SK-N-MC (cell line): ENCODE measurements at regions not wholly inside any gene's neighbourhood (a gene's known extent, or its start where the extent isn't known, plus 50 kb on each side); places are given as distances from the start of the nearest gene placed in this dataset.
A peak's percentile ranks its signal among the peaks of the same experiment; 100 is the strongest.

ENCODE experiments used
- DNase-seq: peaks from one replicate; pipeline ENCODE4 v3.0.0-alpha.2; 2011; ENCODE audit warnings: low read depth, low spot score
- H3K27ac ChIP-seq: fragments of 200-600 bp; sonication (generic); 2 replicates; pipeline ENCODE4 v1.5.1; 2016; ENCODE audit warnings: mixed run types
- H3K36me3 ChIP-seq: fragments of 200-600 bp; sonication (generic); 2 replicates; pipeline ENCODE4 v1.6.1; 2017; ENCODE audit warnings: antibody characterized with exemption, low read length, mixed read lengths; ENCODE audit not compliant: insufficient read depth
- H3K4me3 ChIP-seq: fragments of 200-600 bp; sonication (generic); 2 replicates; pipeline ENCODE4 v1.5.1; 2016
- H3K9ac ChIP-seq: fragments of 200-600 bp; sonication (generic); 2 replicates; pipeline ENCODE4 v1.8.0; 2017; ENCODE audit warnings: mixed run types, mixed read lengths; ENCODE audit not compliant: insufficient read length
- H3K9me3 ChIP-seq: fragments of 200-600 bp; sonication (generic); 2 replicates; pipeline ENCODE4 v1.6.1; 2017; ENCODE audit warnings: low read depth, mild to moderate bottlenecking, antibody characterized with exemption, low read length, moderate library complexity, mixed read lengths
- EZH2 ChIP-seq: fragments of 200-600 bp; sonication (generic); IDR thresholded peaks from one replicate; pipeline ENCODE4 v1.6.1; 2017; ENCODE audit warnings: antibody characterized with exemption
- FOXP2 ChIP-seq: optimal IDR thresholded peaks from 2 replicates; pipeline ENCODE3; 2011; ENCODE audit warnings: mild to moderate bottlenecking, moderate library complexity; ENCODE audit not compliant: insufficient read depth; ENCODE audit errors: extremely low read length, control extremely low read depth
- POLR2AphosphoS5 ChIP-seq: IDR thresholded peaks from 2 replicates; pipeline ENCODE4 v1.6.1; 2012; ENCODE audit warnings: mild to moderate bottlenecking, low read depth, low read length, borderline replicate concordance

- no peaks in the 10 kb centered on the region for H3K9me3 ChIP-seq
- no peak for TF ChIP-seq EZH2
- no peak for TF ChIP-seq POLR2AphosphoS5
- no peak for TF ChIP-seq FOXP2
- H3K4me3 ChIP-seq = no peak overlapping the region
- no peak overlapping the region for H3K27ac ChIP-seq
- no peak for DNase-seq
- no peak overlapping the region for H3K9ac ChIP-seq
- no peaks in the 10 kb centered on the region for H3K36me3 ChIP-seq
Measured at GRCh38 chr7:22550514-22551030, 50.6 kb upstream of the STEAP1B start.

- Histone ChIP-seq H3K27ac (no peak overlapping the region), H3K9me3 (no peaks in the 10 kb centered on the region), H3K36me3 (no peaks in the 10 kb centered on the region), H3K9ac (no peak overlapping the region), H3K4me3 (peak overlapping the region; percentile 52)
- DNase-seq = no peak
- no peak for TF ChIP-seq POLR2AphosphoS5
- no peak for TF ChIP-seq FOXP2
- no peak for TF ChIP-seq EZH2
Measured at GRCh38 chr7:22549667-22550513, 49.9 kb upstream of the STEAP1B start.
